Natural killer cell (primary cell): ENCODE measurements at regions not wholly inside any gene's neighbourhood (a gene's known extent, or its start where the extent isn't known, plus 50 kb on each side); places are given as distances from the start of the nearest gene placed in this dataset.

Experiments used
- ATAC-seq, 3 donors: fragments of 150-1000 bp in 2 of 3; fragments of 200-7000 bp in 1 of 3; cut with Tn5 transposase; 1 replicate in 1 of 3; 2 replicates in 2 of 3; pipeline ENCODE4 v1.10.0; 2021; ENCODE audit warnings: mild to moderate bottlenecking in 2 of 3, moderate library complexity in 2 of 3
- DNase-seq, 2 donors: peaks; one replicate each; pipeline versions ENCODE4 v3.0.0 to v3.0.0-alpha.2; 2013 to 2021; ENCODE audit warnings: mixed read lengths in 1 of 2
- H3K27ac ChIP-seq: one replicate; pipeline ENCODE4 v1.5.1; 2013; ENCODE audit warnings: mild to moderate bottlenecking, low read length
- H3K27me3 ChIP-seq: one replicate; pipeline ENCODE4 v1.6.1; 2013; ENCODE audit warnings: low read length; ENCODE audit not compliant: control insufficient read depth, insufficient read depth
- H3K36me3 ChIP-seq: one replicate; pipeline ENCODE4 v1.6.1; 2013; ENCODE audit warnings: low read length; ENCODE audit not compliant: control insufficient read depth, insufficient read depth
- H3K4me1 ChIP-seq: one replicate; pipeline ENCODE4 v1.6.1; 2013; ENCODE audit warnings: low read length; ENCODE audit not compliant: control insufficient read depth, insufficient read depth
- H3K4me3 ChIP-seq: one replicate; pipeline ENCODE4 v1.5.1; 2013; ENCODE audit warnings: low read length
- H3K9me3 ChIP-seq: one replicate; pipeline ENCODE4 v1.6.1; 2013; ENCODE audit warnings: low read length; ENCODE audit not compliant: control insufficient read depth, insufficient read depth
- H3K27ac Mint-ChIP-seq, 2 donors: one replicate each; pipeline ENCODE4 v1.8.0; 2022; ENCODE audit warnings: mild to moderate bottlenecking in 2 of 2, mixed read lengths in 2 of 2, moderate library complexity in 1 of 2
- H3K27me3 Mint-ChIP-seq, 2 donors: one replicate each; pipeline ENCODE4 v1.8.0; 2022; ENCODE audit warnings: low read depth in 2 of 2, mixed read lengths in 2 of 2
- H3K36me3 Mint-ChIP-seq: one replicate; pipeline ENCODE4 v1.8.0; 2022; ENCODE audit warnings: mixed read lengths
- H3K4me1 Mint-ChIP-seq, 2 donors: one replicate each; pipeline ENCODE4 v1.8.0; 2022; ENCODE audit warnings: mixed read lengths in 2 of 2
- H3K4me3 Mint-ChIP-seq: one replicate; pipeline ENCODE4 v1.8.0; 2022; ENCODE audit warnings: mild to moderate bottlenecking, moderate library complexity, mixed read lengths
- H3K9me3 Mint-ChIP-seq, 2 donors: one replicate each; pipeline ENCODE4 v1.8.0; 2022; ENCODE audit warnings: mixed read lengths in 2 of 2
- WGBS: methylation state at CpG from one replicate; pipeline ENCODE4 v1.1.7; 2013; ENCODE audit warnings: missing lambda C conversion rate; ENCODE audit not compliant: insufficient coverage; 5-methylcytosine and 5-hydroxymethylcytosine counted together
- intact Hi-C: fragments of 100-400 bp; cut with micrococcal nuclease; formaldehyde crosslinking; loops from one replicate; pipeline ENCODE4 v1.14.2; 2022
- TF ChIP-seq, protein P1 (sequence below): fragments of 200-600 bp; IDR thresholded peaks from one replicate; pipeline ENCODE4 v1.8.0; 2022; ENCODE audit warnings: antibody characterized with exemption

DNA sequence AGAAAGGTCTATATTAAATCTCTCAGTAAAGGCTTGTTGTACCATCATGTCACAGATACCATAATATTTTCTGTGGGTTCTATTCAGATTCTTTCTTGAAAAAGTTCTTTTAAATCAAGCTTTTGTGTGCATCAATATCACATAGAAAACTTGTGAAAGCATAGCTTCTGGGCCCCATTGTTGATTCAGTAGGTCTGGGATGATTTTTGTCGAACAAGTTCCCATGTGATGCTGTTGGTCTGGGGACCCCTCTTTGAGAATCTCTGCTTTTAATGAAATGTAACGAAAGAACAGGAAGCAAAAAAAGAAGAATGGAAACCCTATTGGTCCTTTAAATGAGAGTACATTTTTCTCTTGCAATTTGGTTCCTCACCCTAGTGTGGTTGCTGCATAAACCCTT lies 597.7 kb upstream of the CITED2 start:
- H3K9me3 ChIP-seq: no peaks in the 10 kb centered on the region
- no peak overlapping the region for H3K4me3 Mint-ChIP-seq
- no peaks in the 10 kb centered on the region for H3K4me1 Mint-ChIP-seq
- H3K27ac ChIP-seq: no peak overlapping the region
- TF ChIP-seq, protein P1, sequence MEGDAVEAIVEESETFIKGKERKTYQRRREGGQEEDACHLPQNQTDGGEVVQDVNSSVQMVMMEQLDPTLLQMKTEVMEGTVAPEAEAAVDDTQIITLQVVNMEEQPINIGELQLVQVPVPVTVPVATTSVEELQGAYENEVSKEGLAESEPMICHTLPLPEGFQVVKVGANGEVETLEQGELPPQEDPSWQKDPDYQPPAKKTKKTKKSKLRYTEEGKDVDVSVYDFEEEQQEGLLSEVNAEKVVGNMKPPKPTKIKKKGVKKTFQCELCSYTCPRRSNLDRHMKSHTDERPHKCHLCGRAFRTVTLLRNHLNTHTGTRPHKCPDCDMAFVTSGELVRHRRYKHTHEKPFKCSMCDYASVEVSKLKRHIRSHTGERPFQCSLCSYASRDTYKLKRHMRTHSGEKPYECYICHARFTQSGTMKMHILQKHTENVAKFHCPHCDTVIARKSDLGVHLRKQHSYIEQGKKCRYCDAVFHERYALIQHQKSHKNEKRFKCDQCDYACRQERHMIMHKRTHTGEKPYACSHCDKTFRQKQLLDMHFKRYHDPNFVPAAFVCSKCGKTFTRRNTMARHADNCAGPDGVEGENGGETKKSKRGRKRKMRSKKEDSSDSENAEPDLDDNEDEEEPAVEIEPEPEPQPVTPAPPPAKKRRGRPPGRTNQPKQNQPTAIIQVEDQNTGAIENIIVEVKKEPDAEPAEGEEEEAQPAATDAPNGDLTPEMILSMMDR: no peak
- H3K36me3 Mint-ChIP-seq: no peaks in the 10 kb centered on the region
- H3K27me3 Mint-ChIP-seq: no peaks in the 10 kb centered on the region
- no peak overlapping the region for H3K27ac Mint-ChIP-seq
- DNase-seq (no peak), ATAC-seq (no peak)
- no peak overlapping the region for H3K4me3 ChIP-seq
- H3K27me3 ChIP-seq: no peaks in the 10 kb centered on the region
- WGBS: 92% methylated on average over 2 of the region's 2 CpGs
- no peaks in the 10 kb centered on the region for H3K4me1 ChIP-seq
- intact Hi-C loops: no loop called here
- H3K36me3 ChIP-seq: no peaks in the 10 kb centered on the region
- no peaks in the 10 kb centered on the region for H3K9me3 Mint-ChIP-seq

DNA sequence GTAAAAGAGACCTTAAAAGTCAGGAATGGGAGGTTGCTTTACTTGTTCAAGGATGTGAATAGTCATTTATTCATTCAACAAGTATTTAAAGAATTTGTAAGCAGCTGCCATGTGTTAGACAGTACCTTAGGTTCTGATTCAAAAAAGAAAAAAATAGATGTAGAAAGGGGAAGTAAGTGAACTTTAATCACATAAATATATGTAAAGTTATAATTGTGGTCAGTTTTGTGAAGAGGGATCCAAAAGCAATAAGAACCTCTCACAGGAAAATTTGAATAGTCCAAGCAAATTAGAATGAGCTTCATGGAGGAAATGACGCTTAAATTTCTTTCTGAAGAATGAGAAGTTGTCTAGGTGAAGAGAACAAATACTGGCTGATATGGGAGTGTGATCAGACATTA lies 596.1 kb upstream of the CITED2 start:
- Mint-ChIP-seq H3K4me3 (no peak overlapping the region), H3K36me3 (no peaks in the 10 kb centered on the region), H3K27me3 (no peaks in the 10 kb centered on the region), H3K9me3 (no peaks in the 10 kb centered on the region), H3K27ac (no peak overlapping the region), H3K4me1 (no peaks in the 10 kb centered on the region)
- no peaks in the 10 kb centered on the region for H3K9me3 ChIP-seq
- ATAC-seq: no peak
- no peak overlapping the region for H3K27ac ChIP-seq
- TF ChIP-seq, protein P1: no peak
- no peak for DNase-seq
- no peaks in the 10 kb centered on the region for H3K27me3 ChIP-seq
- intact Hi-C loops: no loop called here
- no peak overlapping the region for H3K4me3 ChIP-seq
- no peaks in the 10 kb centered on the region for H3K36me3 ChIP-seq
- WGBS: 67% methylated on average over 1 of the region's 1 CpG
- no peaks in the 10 kb centered on the region for H3K4me1 ChIP-seq

DNA sequence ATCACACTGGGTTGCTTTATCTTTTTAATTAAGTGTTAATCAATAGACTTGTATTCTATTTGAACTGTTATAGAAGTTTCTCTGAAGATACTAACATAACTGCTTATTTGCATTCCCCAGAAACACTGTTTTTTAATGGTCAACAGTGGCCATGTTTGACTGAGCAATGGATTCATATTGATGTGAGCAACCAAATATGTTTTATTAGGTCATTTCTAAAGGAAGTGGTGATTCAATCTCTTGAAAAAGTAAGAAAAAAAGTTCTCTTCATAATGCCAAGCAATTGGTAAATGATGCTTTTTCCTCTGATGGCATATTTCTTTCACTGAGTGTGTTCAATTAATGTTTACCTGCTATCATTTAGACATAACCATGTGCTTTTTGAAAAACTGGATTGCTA lies 593.0 kb upstream of the CITED2 start:
- H3K27ac ChIP-seq: no peak overlapping the region
- Mint-ChIP-seq H3K4me1 (no peaks in the 10 kb centered on the region), H3K36me3 (no peaks in the 10 kb centered on the region), H3K4me3 (no peak overlapping the region), H3K27me3 (no peaks in the 10 kb centered on the region), H3K9me3 (no peaks in the 10 kb centered on the region), H3K27ac (no peak overlapping the region)
- H3K36me3 ChIP-seq: no peaks in the 10 kb centered on the region
- no peak for DNase-seq
- no peak for ATAC-seq
- H3K4me1 ChIP-seq: no peaks in the 10 kb centered on the region
- H3K4me3 ChIP-seq: no peak overlapping the region
- TF ChIP-seq, protein P1: no peak
- H3K9me3 ChIP-seq: no peaks in the 10 kb centered on the region
- H3K27me3 ChIP-seq: no peaks in the 10 kb centered on the region
- intact Hi-C loops: no loop called here

DNA sequence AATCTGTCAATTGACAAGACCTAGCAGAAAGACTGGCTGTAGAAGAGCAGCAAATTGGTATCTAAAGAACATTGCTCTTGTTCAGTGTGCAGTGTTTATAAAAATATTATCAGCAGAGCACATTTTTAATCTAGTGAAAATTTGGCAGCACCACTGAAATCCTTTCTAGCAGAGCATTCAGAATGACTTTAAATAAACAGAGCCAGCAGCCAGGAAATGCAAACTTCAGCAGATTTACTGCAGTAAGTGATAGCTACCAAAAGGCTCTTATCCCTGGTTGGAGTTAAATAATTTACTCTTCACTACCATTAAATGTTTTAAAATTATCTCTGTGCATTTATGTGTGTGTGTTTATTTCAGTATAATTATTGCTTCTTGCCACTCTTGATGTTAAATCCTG lies 590.9 kb upstream of the CITED2 start:
- intact Hi-C loops: no loop called here
- H3K4me3 ChIP-seq: no peak overlapping the region
- Mint-ChIP-seq H3K4me3 (no peak overlapping the region), H3K27me3 (no peaks in the 10 kb centered on the region), H3K9me3 (no peaks in the 10 kb centered on the region), H3K36me3 (no peaks in the 10 kb centered on the region), H3K27ac (no peak overlapping the region), H3K4me1 (no peaks in the 10 kb centered on the region)
- H3K4me1 ChIP-seq: no peaks in the 10 kb centered on the region
- no peak overlapping the region for H3K27ac ChIP-seq
- DNase-seq (no peak), ATAC-seq (no peak)
- TF ChIP-seq, protein P1: no peak
- H3K9me3 ChIP-seq: no peaks in the 10 kb centered on the region
- H3K36me3 ChIP-seq: no peaks in the 10 kb centered on the region
- H3K27me3 ChIP-seq: no peaks in the 10 kb centered on the region
